Natural killer cell (primary cell): ENCODE measurements at regions not wholly inside any gene's neighbourhood (a gene's known extent, or its start where the extent isn't known, plus 50 kb on each side); places are given as distances from the start of the nearest gene placed in this dataset.

Experiments
- ATAC-seq, 3 donors: fragments of 150-1000 bp in 2 of 3; fragments of 200-7000 bp in 1 of 3; cut with Tn5 transposase; 1 replicate in 1 of 3; 2 replicates in 2 of 3; pipeline ENCODE4 v1.10.0; 2021; ENCODE audit warnings: mild to moderate bottlenecking in 2 of 3, moderate library complexity in 2 of 3
- DNase-seq, 2 donors: peaks; one replicate each; pipeline versions ENCODE4 v3.0.0 to v3.0.0-alpha.2; 2013 to 2021; ENCODE audit warnings: mixed read lengths in 1 of 2
- H3K27ac ChIP-seq: one replicate; pipeline ENCODE4 v1.5.1; 2013; ENCODE audit warnings: mild to moderate bottlenecking, low read length
- H3K27me3 ChIP-seq: one replicate; pipeline ENCODE4 v1.6.1; 2013; ENCODE audit warnings: low read length; ENCODE audit not compliant: control insufficient read depth, insufficient read depth
- H3K36me3 ChIP-seq: one replicate; pipeline ENCODE4 v1.6.1; 2013; ENCODE audit warnings: low read length; ENCODE audit not compliant: control insufficient read depth, insufficient read depth
- H3K4me1 ChIP-seq: one replicate; pipeline ENCODE4 v1.6.1; 2013; ENCODE audit warnings: low read length; ENCODE audit not compliant: control insufficient read depth, insufficient read depth
- H3K4me3 ChIP-seq: one replicate; pipeline ENCODE4 v1.5.1; 2013; ENCODE audit warnings: low read length
- H3K9me3 ChIP-seq: one replicate; pipeline ENCODE4 v1.6.1; 2013; ENCODE audit warnings: low read length; ENCODE audit not compliant: control insufficient read depth, insufficient read depth
- H3K27ac Mint-ChIP-seq, 2 donors: one replicate each; pipeline ENCODE4 v1.8.0; 2022; ENCODE audit warnings: mild to moderate bottlenecking in 2 of 2, mixed read lengths in 2 of 2, moderate library complexity in 1 of 2
- H3K27me3 Mint-ChIP-seq, 2 donors: one replicate each; pipeline ENCODE4 v1.8.0; 2022; ENCODE audit warnings: low read depth in 2 of 2, mixed read lengths in 2 of 2
- H3K36me3 Mint-ChIP-seq: one replicate; pipeline ENCODE4 v1.8.0; 2022; ENCODE audit warnings: mixed read lengths
- H3K4me1 Mint-ChIP-seq, 2 donors: one replicate each; pipeline ENCODE4 v1.8.0; 2022; ENCODE audit warnings: mixed read lengths in 2 of 2
- H3K4me3 Mint-ChIP-seq: one replicate; pipeline ENCODE4 v1.8.0; 2022; ENCODE audit warnings: mild to moderate bottlenecking, moderate library complexity, mixed read lengths
- H3K9me3 Mint-ChIP-seq, 2 donors: one replicate each; pipeline ENCODE4 v1.8.0; 2022; ENCODE audit warnings: mixed read lengths in 2 of 2
- WGBS: methylation state at CpG from one replicate; pipeline ENCODE4 v1.1.7; 2013; ENCODE audit warnings: missing lambda C conversion rate; ENCODE audit not compliant: insufficient coverage; 5-methylcytosine and 5-hydroxymethylcytosine counted together
- intact Hi-C: fragments of 100-400 bp; cut with micrococcal nuclease; formaldehyde crosslinking; loops from one replicate; pipeline ENCODE4 v1.14.2; 2022
- TF ChIP-seq, protein P1 (sequence below): fragments of 200-600 bp; IDR thresholded peaks from one replicate; pipeline ENCODE4 v1.8.0; 2022; ENCODE audit warnings: antibody characterized with exemption

DNA sequence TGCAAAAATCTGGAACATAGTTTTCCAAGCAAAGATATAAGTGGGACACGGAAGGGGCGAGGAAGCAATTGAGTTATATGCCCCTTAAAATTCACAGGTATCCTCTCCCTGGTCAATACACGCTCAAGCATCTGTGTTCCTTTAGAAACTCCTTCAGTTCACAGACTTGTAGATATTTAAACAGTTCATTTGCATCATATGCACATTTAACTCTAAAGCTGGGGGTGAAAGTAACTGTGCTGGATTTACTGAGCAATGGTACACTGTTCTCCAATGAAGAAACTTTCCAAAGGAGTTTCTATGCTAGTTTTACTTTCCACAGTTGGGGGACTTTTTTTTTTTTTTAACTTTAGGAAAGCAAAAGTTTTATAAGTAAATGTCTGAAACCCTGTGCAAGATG lies 293.0 kb upstream of the TNP1 start:
- TF ChIP-seq, protein P1, sequence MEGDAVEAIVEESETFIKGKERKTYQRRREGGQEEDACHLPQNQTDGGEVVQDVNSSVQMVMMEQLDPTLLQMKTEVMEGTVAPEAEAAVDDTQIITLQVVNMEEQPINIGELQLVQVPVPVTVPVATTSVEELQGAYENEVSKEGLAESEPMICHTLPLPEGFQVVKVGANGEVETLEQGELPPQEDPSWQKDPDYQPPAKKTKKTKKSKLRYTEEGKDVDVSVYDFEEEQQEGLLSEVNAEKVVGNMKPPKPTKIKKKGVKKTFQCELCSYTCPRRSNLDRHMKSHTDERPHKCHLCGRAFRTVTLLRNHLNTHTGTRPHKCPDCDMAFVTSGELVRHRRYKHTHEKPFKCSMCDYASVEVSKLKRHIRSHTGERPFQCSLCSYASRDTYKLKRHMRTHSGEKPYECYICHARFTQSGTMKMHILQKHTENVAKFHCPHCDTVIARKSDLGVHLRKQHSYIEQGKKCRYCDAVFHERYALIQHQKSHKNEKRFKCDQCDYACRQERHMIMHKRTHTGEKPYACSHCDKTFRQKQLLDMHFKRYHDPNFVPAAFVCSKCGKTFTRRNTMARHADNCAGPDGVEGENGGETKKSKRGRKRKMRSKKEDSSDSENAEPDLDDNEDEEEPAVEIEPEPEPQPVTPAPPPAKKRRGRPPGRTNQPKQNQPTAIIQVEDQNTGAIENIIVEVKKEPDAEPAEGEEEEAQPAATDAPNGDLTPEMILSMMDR, result no peak
- intact Hi-C loops, result no loop called here

DNA sequence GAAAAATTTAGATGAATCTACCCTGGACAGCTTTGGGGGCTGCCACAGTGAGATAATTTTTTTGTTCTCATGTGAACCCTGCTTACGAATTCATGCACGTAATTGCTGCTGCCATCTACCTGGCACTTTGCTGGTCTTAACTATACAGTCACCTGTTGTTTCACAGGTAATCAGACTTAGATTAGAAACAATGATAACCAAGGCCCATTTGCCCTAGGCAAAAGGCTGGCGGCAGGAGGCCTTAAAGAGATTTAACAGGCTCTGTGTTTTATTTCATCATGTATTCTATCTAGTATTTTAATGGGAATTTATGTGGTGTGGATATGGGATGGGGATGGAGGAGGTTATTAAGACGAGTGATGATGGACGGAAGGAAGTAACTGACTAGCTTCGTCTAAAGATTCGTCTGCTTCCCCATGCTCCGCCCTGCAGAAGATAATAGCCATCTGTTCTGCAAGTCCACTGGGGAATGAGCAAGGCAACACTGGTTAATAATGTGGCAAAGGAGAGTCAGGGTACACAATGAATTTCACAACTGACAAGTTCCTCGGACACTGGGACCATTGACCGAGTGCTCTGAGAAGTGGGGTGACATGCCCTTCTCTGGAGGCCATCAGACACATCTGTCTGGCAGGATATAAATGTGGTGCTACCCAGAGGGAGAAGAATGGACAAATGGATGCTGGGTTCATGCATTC lies 291.8 kb upstream of the TNP1 start:
- no peaks in the 10 kb centered on the region for H3K36me3 ChIP-seq
- TF ChIP-seq, protein P1, result no peak
- H3K36me3 Mint-ChIP-seq, result no peaks in the 10 kb centered on the region
- no peaks in the 10 kb centered on the region for H3K4me1 Mint-ChIP-seq
- intact Hi-C loops, result no loop called here
- H3K4me3 ChIP-seq, result no peak overlapping the region
- 84% methylated on average over 10 of the region's 10 CpGs for WGBS
- no peak overlapping the region for H3K4me3 Mint-ChIP-seq
- H3K4me1 ChIP-seq, result no peaks in the 10 kb centered on the region
- no peaks in the 10 kb centered on the region for H3K27me3 ChIP-seq
- no peaks in the 10 kb centered on the region for H3K9me3 ChIP-seq
- peaks cover 5 to 16% of the 10 kb centered on the region in 2 donors for H3K27me3 Mint-ChIP-seq
- no peak for ATAC-seq
- H3K27ac ChIP-seq, result no peak overlapping the region
- H3K27ac Mint-ChIP-seq, result no peak overlapping the region
- H3K9me3 Mint-ChIP-seq, result no peaks in the 10 kb centered on the region
- DNase-seq, result no peak

More for the DNA sequence above, 293.0 kb upstream of the TNP1 start:
- H3K4me1 Mint-ChIP-seq, result no peaks in the 10 kb centered on the region
- Histone ChIP-seq H3K27me3 (no peaks in the 10 kb centered on the region), H3K9me3 (no peaks in the 10 kb centered on the region), H3K4me1 (no peaks in the 10 kb centered on the region), H3K27ac (no peak overlapping the region), H3K36me3 (no peaks in the 10 kb centered on the region), H3K4me3 (no peak overlapping the region)
- DNase-seq, result no peak
- whole genome bisulfite sequencing, result 100% methylated on average over 3 of the region's 3 CpGs
- H3K9me3 Mint-ChIP-seq, result no peaks in the 10 kb centered on the region
- peaks cover 3 to 10% of the 10 kb centered on the region in 2 donors for H3K27me3 Mint-ChIP-seq
- no peak for ATAC-seq
- no peak overlapping the region for H3K27ac Mint-ChIP-seq
- H3K36me3 Mint-ChIP-seq, result no peaks in the 10 kb centered on the region
- H3K4me3 Mint-ChIP-seq, result no peak overlapping the region

DNA sequence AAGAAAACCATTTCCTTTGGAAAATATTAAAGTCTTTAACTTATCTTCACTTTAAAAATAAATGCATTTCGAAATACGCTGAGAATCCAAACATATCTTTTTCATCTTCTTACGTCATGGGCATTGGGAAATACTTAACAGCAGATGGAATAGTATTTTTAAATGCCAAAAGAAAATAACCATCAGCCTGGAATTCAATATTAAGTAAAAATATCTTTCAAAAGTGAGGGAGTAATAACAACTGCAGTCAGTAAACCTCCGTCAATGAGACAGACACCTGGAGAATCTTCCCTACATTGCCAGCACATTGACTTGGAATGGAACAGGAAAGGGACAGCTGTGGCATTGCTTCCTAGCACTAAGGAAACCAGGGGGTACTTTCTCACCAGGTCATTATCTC lies 290.4 kb upstream of the TNP1 start:
- no peak overlapping the region for H3K27ac Mint-ChIP-seq
- H3K4me3 Mint-ChIP-seq, result no peak overlapping the region
- H3K36me3 Mint-ChIP-seq, result no peaks in the 10 kb centered on the region
- DNase-seq (no peak), ATAC-seq (no peak)
- Histone ChIP-seq H3K4me3 (no peak overlapping the region), H3K27ac (no peak overlapping the region), H3K27me3 (no peaks in the 10 kb centered on the region), H3K36me3 (no peaks in the 10 kb centered on the region), H3K9me3 (no peaks in the 10 kb centered on the region), H3K4me1 (no peaks in the 10 kb centered on the region)
- H3K4me1 Mint-ChIP-seq, result no peaks in the 10 kb centered on the region
- no peaks in the 10 kb centered on the region for H3K9me3 Mint-ChIP-seq
- 100% methylated on average over 1 of the region's 4 CpGs for WGBS
- H3K27me3 Mint-ChIP-seq, result peaks cover 5 to 22% of the 10 kb centered on the region in 2 donors
- TF ChIP-seq, protein P1, result no peak
- intact Hi-C loops, result no loop called here

DNA sequence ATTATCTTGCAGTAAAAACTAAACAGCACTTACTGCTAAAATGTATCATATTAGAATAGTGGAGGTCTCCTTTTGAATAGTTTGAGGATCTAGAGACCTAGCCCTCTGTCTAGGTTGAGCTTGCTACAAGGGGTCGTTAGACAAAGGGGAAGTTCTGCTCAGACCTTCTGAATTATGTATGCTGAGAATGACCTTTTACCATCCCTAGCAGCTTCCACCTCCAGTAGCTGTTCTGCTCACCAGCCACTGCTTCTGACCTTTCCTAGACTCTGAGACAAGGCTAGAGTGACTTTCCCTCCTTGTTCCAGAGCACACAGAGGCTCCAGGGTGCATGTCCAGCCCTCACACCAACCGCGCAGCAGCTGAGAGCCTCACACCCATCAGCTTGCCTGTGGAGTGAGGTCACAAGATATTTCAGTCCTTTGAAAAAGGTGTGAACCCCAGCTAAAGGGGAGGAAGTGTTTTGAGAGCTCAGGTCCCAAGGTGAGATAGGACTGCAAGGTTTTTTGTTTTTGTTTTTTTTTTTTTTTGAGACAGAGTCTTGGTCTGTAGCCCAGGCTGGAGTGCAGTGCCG lies 289.3 kb upstream of the TNP1 start:
- TF ChIP-seq, protein P1, result no peak
- H3K4me1 ChIP-seq, result no peaks in the 10 kb centered on the region
- no peaks in the 10 kb centered on the region for H3K36me3 Mint-ChIP-seq
- H3K27ac ChIP-seq, result no peak overlapping the region
- WGBS, result 80% methylated on average over 2 of the region's 4 CpGs
- H3K9me3 Mint-ChIP-seq, result no peaks in the 10 kb centered on the region
- H3K9me3 ChIP-seq, result no peaks in the 10 kb centered on the region
- H3K4me3 Mint-ChIP-seq, result no peak overlapping the region
- H3K27me3 ChIP-seq, result no peaks in the 10 kb centered on the region
- peaks cover 5 to 22% of the 10 kb centered on the region in 2 donors for H3K27me3 Mint-ChIP-seq
- no peak overlapping the region for H3K27ac Mint-ChIP-seq
- intact Hi-C loops, result no loop called here
- H3K4me1 Mint-ChIP-seq, result no peaks in the 10 kb centered on the region
- DNase-seq (no peak), ATAC-seq (no peak)
- H3K4me3 ChIP-seq, result no peak overlapping the region
- H3K36me3 ChIP-seq, result no peaks in the 10 kb centered on the region
